HG03521 (cell line): ENCODE measurements at regions not wholly inside any gene's neighbourhood (a gene's known extent, or its start where the extent isn't known, plus 50 kb on each side); places are given as distances from the start of the nearest gene placed in this dataset.

Source experiments
- ATAC-seq: cut with Tn5 transposase; IDR thresholded peaks from one replicate; pipeline ENCODE4 v1.9.1; 2021; ENCODE audit warnings: mild to moderate bottlenecking, moderate library complexity; ENCODE audit not compliant: unreplicated experiment

DNA sequence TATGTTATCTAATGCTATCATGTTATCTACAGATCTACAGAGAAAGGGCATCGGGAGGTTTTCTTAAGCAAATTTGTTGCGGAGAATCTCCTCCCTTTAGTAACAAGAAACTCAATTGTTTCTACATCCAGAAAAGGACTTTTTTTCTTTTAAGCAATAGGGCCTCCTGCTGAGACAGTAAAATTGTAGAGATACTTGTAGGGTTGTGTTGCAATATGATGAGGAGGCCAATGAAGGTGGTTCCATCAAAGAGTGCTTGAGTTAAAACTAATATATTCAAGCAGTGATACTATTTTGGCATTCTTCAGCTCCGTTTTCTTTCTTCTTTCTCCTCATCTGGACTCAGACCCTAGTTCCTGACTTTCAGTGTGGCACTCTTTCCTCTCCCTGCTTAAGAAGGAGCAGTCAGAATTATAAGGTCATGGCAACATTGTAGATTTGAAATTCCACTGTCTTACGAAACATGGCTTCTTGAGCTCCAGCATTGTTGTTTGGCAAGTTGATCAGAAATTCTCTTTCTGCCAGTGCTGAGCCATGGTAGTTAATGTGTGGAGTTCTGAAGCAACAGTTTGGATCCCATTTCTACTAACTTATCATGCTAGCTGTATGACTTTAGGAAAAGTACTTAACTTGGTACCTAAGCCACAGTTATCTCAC lies 202.0 kb upstream of the SLC14A2 start:
- ATAC-seq, result no peak

DNA sequence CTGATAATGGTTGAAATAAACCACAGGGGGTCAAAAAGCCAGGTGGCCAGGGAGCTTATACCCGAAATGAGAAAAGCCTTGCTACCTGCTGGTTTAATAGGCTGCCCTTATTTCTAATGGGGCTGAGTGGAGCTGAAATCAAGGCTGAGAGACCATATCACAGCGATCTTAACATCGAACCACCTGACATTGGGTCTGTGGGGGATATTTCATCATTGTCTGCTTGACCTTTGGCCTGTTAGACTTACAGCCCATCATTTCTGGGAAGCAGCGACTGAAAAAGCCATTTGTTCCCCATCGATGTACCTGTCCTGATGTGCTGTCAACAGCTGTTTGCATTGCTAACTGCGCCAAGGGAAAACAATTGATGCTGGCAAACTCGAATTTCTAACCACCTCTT lies 199.7 kb upstream of the SLC14A2 start:
- ATAC-seq, result no peak

DNA sequence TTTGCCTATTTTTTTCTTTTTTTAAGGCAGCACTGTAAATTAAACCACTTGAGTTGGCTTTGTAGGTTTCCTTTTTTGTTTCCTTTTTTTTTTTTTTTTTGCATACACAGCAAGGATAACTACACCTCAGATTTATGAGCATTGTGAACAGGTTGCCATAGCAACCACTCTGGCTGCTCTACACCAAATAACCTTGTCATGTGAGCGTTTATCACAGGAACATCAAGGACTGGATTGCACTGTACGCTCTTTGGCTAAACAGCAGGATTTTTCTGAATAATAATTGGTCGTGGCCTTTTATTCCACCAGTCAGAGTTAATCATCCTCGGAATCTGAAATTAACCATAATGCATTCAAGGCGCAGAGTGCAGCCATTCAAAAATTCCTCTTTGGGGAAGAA lies 199.1 kb upstream of the SLC14A2 start:
- ATAC-seq, result no peak

DNA sequence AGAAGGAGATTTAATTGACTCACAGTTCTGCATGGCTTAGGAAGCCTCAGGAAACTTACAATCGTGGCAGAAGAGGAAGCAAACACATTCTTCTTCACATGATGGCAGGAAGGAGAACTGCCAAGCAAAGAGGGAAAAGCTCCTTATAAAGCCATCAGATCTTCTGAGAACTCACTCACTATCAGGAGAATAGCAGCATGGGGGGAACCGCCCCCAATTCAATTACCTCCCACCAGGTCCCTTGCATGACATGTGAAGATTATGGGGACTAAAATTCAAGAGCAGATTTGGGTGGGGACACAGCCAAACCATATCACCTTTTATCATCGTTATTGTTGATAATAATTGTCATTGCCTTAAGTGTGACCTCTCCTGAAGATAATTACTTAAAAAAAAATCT lies 197.9 kb upstream of the SLC14A2 start:
- ATAC-seq, result no peak

DNA sequence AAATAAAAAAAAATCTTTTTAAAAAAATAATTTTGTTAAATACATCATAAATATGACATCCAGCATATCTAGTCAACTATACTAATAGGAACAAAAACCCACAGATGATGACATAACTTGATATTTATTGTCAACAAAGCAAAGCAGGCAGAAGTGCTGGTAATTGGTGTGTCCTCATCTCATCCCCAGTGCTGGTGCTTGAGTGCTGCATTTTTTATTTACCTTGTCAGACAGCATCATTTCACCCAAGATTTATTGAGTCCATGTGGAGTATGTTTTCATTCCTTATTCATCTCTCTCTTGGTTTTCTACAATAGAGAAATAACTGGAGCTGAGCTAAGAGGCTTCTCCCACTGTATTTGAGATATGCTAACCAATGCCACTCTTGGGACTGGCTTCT lies 191.6 kb upstream of the SLC14A2 start:
- no peak for ATAC-seq

DNA sequence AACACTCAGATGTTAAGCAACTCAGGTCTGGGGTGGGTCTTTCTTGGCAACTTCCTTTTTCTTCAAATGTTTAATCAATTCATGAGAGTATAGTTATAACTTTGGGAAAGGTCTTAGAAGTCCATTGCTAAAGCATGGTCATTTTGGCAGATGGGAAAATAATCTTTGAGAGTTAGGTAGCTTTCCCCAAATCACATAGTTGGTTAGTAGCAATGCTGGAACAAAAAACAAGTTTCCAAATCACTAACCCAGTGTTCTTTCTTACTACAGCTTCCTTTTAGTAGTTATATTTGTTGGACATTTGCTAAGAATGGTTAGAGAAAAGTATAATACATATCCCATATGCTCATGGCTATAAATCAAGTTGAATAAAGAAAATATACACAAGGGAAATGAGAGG lies 185.2 kb upstream of the SLC14A2 start:
- ATAC-seq, result no peak

DNA sequence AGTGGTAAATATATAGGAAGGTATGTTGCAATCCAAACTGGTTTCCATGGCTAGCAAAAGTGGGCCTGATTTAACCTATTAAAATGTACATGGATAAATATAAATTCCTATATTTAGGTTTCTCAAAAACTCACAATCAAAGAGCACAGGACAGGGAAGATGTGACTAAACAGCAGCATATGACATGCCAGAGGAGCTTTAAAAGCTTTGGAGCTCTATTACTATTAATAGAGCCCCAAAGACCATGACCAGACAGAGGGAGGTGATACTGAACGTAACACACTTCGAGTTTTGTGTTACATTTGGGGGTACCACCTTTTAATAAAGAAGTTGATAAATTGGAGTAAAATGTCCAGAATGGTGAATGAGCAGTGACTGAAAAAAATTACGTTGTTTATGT lies 179.5 kb upstream of the SLC14A2 start:
- ATAC-seq, result no peak

DNA sequence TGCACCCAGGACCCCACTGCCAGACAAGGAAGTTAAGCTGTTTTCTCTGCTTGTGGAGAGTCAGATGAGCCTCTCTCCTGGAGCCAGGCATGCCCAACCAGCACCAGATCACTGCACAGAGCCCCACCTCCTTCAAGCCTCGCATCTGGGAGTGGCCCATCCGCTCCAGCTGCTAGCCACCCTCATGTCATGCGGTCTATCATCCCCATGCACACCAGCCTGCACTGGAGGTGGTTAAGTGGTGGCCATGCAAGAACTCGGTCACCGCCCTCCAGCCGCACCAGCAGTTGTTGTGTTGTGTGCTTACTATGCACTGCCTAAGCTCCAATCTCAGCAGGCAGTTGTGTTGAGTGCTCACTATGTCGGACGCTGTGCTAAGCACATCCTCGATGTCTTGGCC lies 177.9 kb upstream of the SLC14A2 start:
- no peak for ATAC-seq

DNA sequence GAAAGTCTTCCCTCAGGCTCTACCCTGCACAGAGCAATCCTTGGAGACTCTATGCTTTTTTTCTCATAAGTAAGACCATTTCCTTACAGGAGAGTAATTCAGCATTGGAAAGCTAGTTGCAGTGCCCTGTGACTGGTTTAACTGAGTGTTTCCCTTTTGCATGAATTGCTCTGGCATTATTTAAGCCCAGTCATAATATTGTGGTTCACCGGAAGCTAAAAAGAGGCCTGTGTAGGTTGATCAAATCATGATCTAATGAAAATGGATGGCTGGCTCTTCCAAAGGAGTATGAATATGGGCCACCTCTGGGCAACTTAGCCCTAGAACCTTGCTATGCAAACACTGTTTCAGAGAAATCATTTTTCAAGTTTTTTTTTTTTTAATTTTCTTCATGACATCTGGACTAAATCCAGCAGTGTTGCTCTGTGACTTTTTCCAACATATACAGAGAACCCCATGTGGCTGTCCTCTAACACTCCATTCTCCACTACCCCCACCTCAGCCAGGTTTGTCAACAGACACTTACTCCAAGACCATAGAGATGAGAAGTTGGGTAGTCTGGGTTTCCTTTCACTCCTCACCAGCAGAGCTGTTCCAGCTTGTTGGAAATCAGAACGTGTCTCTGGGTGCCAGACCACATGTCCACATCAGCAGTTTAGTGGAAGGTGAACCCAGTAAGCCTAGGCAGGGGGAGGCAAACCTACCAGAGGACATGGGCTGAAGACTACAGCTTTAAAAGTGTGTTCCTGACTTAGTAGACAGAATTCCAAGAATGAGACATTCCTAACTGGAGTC lies 175.2 kb upstream of the SLC14A2 start:
- ATAC-seq, result no peak

DNA sequence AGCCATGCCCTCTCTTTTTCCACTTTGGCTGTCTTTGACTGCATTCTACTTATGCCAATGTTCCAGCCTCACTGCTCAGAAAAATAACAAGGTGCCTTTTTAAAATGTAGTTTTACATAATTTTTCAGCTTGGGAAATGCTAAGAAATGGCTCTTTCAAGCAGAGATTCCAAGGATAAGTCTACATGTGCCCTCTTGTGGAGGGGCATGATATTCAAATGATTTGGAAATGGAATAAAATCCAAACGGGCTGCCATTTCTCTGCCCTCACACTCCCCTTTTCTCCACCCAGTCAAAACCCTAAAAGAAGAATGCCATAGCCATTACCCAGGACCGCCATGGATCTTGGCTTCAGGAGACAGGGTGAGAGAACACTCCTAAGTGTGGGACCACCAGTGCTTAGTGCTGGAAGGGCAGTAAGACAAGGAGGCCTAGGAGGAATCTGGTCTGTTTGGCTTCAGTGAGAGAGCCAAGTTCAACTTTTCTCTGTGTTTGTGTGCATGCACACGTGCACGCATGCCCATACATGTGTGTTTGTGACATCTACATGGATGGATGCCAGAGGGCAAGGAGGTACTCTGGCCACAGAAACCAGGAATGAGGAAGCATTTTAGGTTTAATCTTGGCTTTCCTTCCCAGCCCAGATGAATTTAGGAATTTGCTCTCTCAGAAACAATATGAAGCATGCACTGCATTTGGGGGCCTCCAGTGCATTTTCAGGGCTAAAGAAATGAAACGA lies 174.0 kb upstream of the SLC14A2 start:
- ATAC-seq, result no peak

DNA sequence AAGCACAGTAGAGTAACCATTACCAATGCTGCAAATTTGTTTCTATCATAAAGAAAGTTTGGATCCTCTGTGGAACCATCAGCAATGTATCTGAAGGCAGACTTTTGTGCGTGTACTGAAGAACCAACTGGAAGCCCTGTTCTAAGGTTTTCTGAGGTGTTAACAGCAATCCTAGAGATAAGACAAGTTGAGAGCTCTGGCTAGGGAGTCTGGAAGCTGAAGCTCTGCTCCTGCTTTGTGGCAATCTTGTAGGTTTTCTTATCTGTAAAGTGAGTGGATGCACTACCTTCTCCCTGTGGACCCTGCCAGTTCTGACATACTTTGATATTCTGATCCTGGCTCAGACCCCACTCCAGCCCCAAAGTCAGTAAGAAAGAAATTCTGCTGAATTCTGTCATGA lies 171.2 kb upstream of the SLC14A2 start:
- ATAC-seq, result no peak

DNA sequence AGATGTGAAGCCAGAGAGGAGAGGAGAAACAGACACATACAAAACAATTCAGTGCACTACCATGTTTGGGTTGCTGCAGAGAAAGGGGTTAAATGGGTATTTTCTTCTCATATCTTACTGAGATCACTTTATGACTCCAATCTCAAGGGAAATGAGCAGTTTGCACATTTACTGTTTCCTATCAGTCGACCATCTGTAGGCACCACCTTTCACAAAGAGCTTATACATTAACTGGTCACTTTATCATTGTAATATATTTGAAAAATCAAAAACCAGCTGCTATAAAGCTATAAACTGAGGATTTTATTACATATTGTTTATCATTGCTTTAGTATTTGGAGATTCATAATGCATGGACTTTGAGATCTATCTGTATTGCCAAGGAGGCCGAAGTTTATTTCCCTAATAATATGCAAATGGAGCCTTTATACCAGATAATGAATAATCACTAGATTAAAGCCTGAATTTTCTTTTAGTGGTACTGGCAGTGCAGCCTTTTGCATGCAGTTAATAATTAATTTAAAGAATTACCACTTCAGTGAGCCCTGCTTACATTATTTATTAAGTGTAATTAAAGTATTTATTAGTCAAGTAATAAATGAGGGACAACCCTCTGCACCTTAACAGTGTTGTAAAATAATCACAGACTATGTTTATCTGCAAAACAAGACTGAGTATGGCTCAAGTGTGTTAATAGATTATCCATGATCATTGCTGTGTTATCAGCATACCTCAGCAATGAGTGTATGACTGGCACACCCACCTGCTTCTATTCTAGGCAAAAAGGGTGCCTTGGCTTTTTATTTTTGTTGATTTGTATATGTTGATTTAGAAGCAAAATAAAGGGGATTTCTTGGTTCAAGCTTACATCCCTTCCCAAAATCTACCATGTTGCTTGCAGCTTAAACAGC lies 167.7 kb upstream of the SLC14A2 start:
- no peak for ATAC-seq

DNA sequence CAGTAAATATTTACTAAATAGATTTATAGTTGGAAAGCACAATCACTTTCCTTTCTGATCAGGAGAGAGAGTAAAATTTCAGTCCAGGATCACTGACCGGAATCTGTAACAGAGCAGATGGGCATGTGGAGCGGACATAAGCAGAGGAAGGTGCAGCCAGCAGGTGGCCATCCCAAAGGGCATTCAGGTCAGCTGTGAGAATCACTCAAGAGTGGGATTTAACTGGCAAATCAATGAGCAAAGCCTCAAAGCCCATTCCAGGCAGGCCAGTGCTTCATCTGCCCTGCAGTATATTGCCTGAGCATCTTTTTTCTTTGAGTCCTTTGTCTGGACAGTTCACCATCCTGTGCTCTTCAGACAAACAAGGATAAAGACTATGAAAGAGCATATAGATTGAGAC lies 166.4 kb upstream of the SLC14A2 start:
- ATAC-seq, result no peak

DNA sequence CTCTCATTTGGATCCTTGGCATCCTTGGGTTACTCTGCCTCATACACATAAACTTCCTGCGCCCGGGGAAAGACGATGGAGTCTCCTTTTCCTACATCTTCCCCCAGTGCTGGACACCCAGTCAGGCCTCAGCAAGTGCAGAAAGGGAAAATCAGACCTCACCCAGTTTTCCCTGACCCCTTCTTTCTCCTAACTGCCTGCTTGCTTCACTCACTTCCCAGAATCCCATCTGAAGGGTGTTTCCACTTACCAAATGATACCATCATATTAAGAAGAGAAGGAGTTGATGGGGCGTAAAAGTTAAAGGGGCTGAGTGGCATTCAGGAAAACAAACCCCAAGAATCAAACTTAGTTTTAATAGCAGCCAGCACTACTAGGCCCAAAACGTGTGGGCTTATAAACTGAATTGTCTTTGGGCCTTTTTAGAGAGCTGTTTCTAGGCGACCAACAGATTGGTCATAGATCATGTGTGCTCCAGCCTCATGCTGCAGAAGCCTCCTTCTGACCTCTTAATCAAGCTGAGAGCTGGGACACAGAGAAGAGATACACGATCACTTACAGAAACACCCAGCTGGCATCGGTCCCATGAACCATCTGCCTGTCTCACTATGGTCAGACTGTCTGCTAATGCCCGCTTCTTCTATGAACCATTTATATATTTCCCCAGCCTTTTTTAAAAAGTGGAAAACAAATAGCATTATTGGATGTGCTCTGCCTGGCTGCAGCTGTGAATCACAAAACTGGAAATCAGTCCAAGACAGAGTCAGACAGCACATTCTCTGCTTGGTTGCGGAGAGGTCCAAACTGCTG lies 165.7 kb upstream of the SLC14A2 start:
- no peak for ATAC-seq

DNA sequence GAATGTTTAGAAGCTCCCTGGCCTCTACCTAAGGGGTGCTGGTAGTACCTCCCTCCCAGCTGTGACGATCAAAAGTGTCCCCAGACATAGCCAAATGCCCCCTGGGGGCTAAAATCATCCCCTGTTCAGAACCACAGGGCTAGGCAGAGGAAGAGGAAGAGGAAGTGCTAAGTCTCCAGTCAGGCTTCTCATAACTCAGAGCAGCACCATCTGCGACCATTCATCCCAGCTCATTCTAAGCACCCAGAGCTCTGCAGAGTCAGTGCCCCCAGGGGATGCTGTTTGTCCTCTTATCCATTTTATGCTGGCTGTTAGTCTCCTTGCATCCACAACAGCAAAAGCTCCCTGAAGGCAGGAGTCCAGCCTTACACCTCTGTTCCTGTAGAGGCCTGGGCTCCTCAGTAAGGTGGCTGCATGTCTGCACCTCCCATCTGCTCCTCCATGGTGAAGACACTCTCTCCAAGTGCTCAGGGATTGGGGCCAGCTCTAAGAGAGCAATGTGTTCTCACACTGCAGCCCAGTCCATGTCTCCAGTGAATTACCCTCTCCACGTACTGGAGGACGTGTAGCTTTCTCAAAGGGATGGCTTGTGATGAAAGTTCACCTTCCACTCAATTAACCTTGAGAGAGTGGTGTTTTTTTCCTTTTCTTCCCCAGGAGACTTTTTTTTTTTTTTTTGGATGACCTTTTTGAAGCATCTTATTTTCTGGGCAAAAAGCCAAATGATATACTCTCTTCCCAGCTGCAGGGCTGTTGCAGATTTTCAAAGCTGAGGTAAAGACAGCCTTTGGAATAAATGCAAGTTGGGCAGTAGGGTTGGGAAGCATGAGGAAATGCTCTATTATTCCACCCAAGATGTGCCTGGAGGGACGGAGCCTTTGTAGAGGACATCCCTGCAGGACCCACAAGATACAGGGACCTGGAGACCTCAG lies 158.9 kb upstream of the SLC14A2 start:
- ATAC-seq, result no peak

DNA sequence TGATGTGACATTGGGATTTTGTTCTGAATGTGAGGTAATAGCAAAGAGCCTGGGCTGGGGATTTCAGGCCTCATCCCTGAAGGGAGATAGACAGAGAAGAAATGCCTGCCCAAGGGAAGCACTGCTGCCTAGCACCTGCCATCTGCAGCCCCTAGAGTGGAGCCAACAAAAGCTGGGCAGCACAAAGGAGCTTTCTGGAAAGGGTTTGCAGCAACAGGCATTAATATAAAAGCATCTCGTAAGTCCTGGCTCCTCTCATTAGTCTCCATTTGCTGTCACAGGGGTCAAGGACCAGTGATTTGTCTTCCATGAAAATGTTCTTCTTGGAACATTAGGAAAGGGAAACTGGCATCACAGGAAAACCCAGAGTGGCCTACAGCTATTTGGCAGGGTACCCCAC lies 157.2 kb upstream of the SLC14A2 start:
- no peak for ATAC-seq

DNA sequence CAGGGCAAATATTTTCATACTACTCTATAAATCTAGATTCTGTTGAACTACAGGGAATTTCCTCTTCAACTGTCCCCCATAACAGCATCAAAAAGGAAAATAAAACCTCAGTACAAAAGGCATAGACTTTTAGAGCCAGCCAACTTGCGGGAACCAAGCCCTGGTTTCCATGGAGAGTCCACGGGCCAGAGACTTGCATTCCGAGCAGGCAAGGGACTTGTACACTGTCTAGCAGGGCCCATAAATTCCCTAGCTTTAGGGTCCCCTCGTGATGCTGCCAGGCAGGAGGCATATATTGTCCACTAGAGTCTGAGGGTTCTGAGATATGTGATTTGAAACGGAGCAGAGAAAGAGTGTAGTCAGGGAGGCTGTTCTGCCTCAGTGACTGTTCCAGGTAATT lies 153.1 kb upstream of the SLC14A2 start:
- ATAC-seq, result no peak

DNA sequence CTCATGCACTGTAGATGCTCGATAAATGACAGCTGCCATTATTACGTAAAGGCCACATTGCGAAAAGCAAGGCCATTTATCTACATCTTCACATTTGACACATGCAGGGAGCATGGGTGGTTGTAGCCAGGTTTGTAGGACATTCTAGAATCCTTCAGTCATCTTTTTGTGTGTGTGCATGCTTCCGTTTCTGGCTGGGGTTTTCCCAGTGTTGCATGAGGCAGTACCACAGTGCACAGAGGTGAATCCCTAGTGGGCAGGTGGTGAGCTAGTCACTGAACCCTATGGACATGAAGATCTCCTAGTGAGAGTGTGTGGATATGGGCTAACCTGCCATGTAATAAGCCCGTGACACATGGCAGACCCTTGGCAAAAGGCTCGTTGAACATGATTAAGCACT lies 151.8 kb upstream of the SLC14A2 start:
- no peak for ATAC-seq

DNA sequence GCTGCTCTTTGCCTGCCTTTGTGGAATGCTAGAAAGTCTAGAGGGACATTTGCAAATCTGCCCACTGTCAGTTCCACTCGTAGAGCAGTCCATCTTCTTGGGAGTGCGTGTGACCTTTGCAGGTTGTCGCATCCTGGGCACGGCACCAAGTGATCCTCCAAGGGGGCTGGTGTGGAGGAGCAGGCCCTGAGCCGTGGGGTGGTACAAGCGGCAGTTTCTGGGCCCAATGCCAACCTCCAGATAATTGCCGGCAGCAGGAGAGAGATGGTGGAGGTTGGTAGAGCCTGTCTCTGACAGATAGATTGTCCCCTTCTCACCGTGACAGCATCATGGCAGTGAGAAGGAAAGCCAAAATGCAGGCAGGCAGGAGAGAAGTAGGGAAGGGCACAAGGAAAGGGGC lies 150.7 kb upstream of the SLC14A2 start:
- ATAC-seq, result no peak
